Hepatocyte (in vitro differentiated cells): ENCODE measurements at regions not wholly inside any gene's neighbourhood (a gene's known extent, or its start where the extent isn't known, plus 50 kb on each side); places are given as distances from the start of the nearest gene placed in this dataset.

Source experiments
- CTCF ChIP-seq: fragments of 200-600 bp; sonication (generic); IDR thresholded peaks from 2 replicates; pipeline ENCODE4 v1.5.1; 2016; ENCODE audit warnings: antibody characterized with exemption, mild to moderate bottlenecking; ENCODE audit not compliant: poor library complexity
- EZH2 ChIP-seq: fragments of 200-600 bp; sonication (generic); IDR thresholded peaks from 2 replicates; pipeline ENCODE4 v1.6.1; 2016; ENCODE audit warnings: antibody characterized with exemption, mild to moderate bottlenecking, borderline replicate concordance
- EZH2phosphoT487 ChIP-seq: fragments of 200-600 bp; sonication (generic); IDR thresholded peaks from one replicate; pipeline ENCODE4 v1.6.1; 2018; ENCODE audit warnings: antibody characterized with exemption, mild to moderate bottlenecking, low read depth, moderate library complexity; ENCODE audit not compliant: unreplicated experiment, severe bottlenecking

- no peak for TF ChIP-seq EZH2
- no peak for TF ChIP-seq CTCF
- TF ChIP-seq EZH2phosphoT487: no peak
Measured at GRCh38 chr2:167862782-167863181, 384.6 kb downstream of the STK39 start.
